Mesothelial cell of epicardium (in vitro differentiated cells): ENCODE measurements at regions not wholly inside any gene's neighbourhood (a gene's known extent, or its start where the extent isn't known, plus 50 kb on each side); places are given as distances from the start of the nearest gene placed in this dataset.

Source experiments
- DNase-seq, 2 experiments: peaks; one replicate each; pipeline ENCODE4 v3.0.0; 2021; ENCODE audit warnings: low spot score in 2 of 2; ENCODE audit not compliant: unreplicated experiment in 2 of 2
- H3K27ac Mint-ChIP-seq: 2 replicates; pipeline ENCODE4 v1.8.0; 2021; ENCODE audit warnings: mixed read lengths
- H3K27me3 Mint-ChIP-seq: 2 replicates; pipeline ENCODE4 v1.8.0; 2021; ENCODE audit warnings: low read depth, mixed read lengths
- H3K36me3 Mint-ChIP-seq: 2 replicates; pipeline ENCODE4 v1.8.0; 2021; ENCODE audit warnings: mixed read lengths
- H3K4me1 Mint-ChIP-seq: 2 replicates; pipeline ENCODE4 v1.8.0; 2021; ENCODE audit warnings: mixed read lengths
- H3K4me3 Mint-ChIP-seq: 2 replicates; pipeline ENCODE4 v1.8.0; 2021; ENCODE audit warnings: mild to moderate bottlenecking, moderate library complexity, mixed read lengths
- H3K9me3 Mint-ChIP-seq: 2 replicates; pipeline ENCODE4 v1.8.0; 2021; ENCODE audit warnings: mixed read lengths
- CTCF ChIP-seq: fragments of 200-600 bp; sonication (generic); IDR thresholded peaks from one replicate; pipeline ENCODE4 v1.5.0; 2021; ENCODE audit warnings: antibody characterized with exemption; ENCODE audit not compliant: unreplicated experiment

DNA sequence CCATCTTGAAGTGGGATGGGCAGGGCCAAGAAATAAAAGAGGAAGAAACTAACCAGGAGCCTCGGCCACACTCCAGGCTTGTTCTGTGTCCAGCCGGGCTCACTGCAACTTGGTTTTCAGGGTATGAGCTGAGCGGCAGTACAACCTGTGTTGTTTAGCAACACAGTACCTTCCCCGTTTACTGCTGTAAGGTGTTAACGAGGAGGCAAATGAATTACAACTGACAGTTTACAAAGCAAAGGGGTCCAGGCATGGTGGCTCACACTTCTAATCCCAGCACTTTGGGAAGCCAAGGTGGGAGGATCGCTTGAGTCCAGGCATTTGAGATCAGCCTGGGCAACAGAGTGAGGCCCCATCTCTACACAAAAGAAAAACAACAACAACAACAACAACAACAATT, 481.3 kb upstream of the SULF2 start:
- H3K4me1 Mint-ChIP-seq = no peaks in the 10 kb centered on the region
- H3K27ac Mint-ChIP-seq = no peak overlapping the region
- H3K27me3 Mint-ChIP-seq = no peaks in the 10 kb centered on the region
- TF ChIP-seq CTCF = no peak
- no peaks in the 10 kb centered on the region for H3K36me3 Mint-ChIP-seq
- H3K9me3 Mint-ChIP-seq = no peaks in the 10 kb centered on the region
- H3K4me3 Mint-ChIP-seq = no peak overlapping the region
- no peak for DNase-seq

GRCh38 chr20:48265791-48266190, 480.5 kb upstream of the SULF2 start:
- Mint-ChIP-seq H3K9me3 (no peaks in the 10 kb centered on the region), H3K4me3 (no peak overlapping the region), H3K27ac (no peak overlapping the region), H3K27me3 (no peaks in the 10 kb centered on the region), H3K4me1 (peaks cover 2% of the 10 kb centered on the region), H3K36me3 (no peaks in the 10 kb centered on the region)
- no peak for TF ChIP-seq CTCF
- DNase-seq = no peak

- TF ChIP-seq CTCF = no peak
- H3K4me3 Mint-ChIP-seq = no peak overlapping the region
- no peaks in the 10 kb centered on the region for H3K9me3 Mint-ChIP-seq
- H3K27me3 Mint-ChIP-seq = no peaks in the 10 kb centered on the region
- no peak overlapping the region for H3K27ac Mint-ChIP-seq
- H3K36me3 Mint-ChIP-seq = no peaks in the 10 kb centered on the region
- DNase-seq = no peak
- peaks cover 16% of the 10 kb centered on the region for H3K4me1 Mint-ChIP-seq
Measured at GRCh38 chr20:48262955-48263354, 477.7 kb upstream of the SULF2 start.

DNA sequence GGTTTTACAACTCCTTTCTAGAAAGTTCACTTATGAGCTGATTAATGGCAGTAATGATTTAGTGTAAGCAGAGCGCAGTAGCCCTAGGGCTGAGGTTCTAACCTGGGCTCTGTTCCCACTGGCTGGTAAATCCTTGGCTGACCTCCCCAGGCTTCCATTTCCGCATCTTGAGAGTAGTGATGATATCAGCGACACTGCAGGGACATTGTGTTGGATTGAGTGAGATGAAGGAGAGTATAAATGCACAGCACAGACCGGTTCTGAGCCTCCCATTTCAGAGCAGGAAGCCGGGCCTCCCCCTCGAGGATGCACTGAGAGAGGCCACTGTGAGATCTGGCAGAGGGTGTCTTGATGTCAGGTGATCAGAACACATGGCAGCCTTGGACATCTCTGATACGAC, 477.2 kb upstream of the SULF2 start:
- DNase-seq = no peak
- Mint-ChIP-seq H3K4me3 (no peak overlapping the region), H3K27ac (no peak overlapping the region), H3K9me3 (no peaks in the 10 kb centered on the region), H3K36me3 (no peaks in the 10 kb centered on the region), H3K27me3 (no peaks in the 10 kb centered on the region), H3K4me1 (peaks cover 16% of the 10 kb centered on the region)
- TF ChIP-seq CTCF = no peak

DNA sequence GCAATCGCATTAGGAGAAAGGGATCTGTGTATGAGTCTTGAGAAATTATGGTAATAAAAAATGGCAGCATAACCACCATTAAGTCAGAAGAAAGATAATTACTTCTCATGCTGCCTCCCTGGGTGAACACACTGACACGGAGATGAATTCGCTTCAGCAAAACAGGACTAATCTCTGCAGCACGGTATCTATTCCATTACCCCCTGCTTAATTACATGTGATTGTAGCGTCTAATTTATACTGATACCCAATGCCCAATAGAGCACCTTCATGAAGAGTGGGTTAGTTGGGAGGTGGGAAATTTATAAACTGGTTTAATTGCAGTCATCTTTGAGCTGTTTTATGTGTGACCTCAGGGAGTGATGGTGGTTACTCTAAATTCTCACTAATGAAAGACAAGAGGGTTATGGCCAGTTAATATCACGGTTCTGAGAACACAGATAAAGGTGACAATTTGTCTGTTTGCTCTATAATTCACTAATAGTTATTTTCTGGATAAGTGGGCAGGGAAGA, 476.2 kb upstream of the SULF2 start:
- no peak overlapping the region for H3K27ac Mint-ChIP-seq
- no peaks in the 10 kb centered on the region for H3K36me3 Mint-ChIP-seq
- peaks cover 9% of the 10 kb centered on the region for H3K9me3 Mint-ChIP-seq
- H3K4me3 Mint-ChIP-seq = no peak overlapping the region
- TF ChIP-seq CTCF = no peak
- peaks cover 16% of the 10 kb centered on the region for H3K4me1 Mint-ChIP-seq
- no peak for DNase-seq
- no peaks in the 10 kb centered on the region for H3K27me3 Mint-ChIP-seq
